IMR-90 (cell line): ENCODE measurements at regions not wholly inside any gene's neighbourhood (a gene's known extent, or its start where the extent isn't known, plus 50 kb on each side); places are given as distances from the start of the nearest gene placed in this dataset.

Experiments used
- ATAC-seq: fragments of 200-7000 bp; cut with Tn5 transposase; 2 replicates; pipeline ENCODE4 v1.9.1; 2020; ENCODE audit warnings: low read depth, mild to moderate bottlenecking, moderate library complexity
- BruUV-seq: library from RNA; stranded (reverse); fragments of 400-500 nt; replicated peaks from 2 replicates; lab custom pipeline; 2021; lab: Mats Ljungman, UMichigan
- CTCF ChIA-PET: fragments of 300-600 bp; formaldehyde crosslinking; extraction: SDS; loops from one replicate; lab custom pipeline; 2021; ENCODE audit warnings: antibody characterized with exemption; lab: Yijun Ruan, JAX
- POLR2A ChIA-PET: fragments of 300-600 bp; sonication (Branson Sonifier 250); formaldehyde crosslinking; loops from one replicate; lab custom pipeline; 2022; ENCODE audit warnings: antibody characterized with exemption; ENCODE audit not compliant: unreplicated experiment; lab: Charles Lee
- DNase-seq: peaks from one replicate; pipeline ENCODE4 v3.0.0; 2013
- H2AFZ ChIP-seq: replicated peaks from 2 replicates; pipeline ENCODE3; 2013; ENCODE audit warnings: low read length, mild to moderate bottlenecking; ENCODE audit not compliant: poor library complexity
- H2AK5ac ChIP-seq: 2 replicates; pipeline ENCODE4 v1.6.1; 2013; ENCODE audit warnings: low read depth, low read length, inconsistent platforms
- H2AK9ac ChIP-seq: replicated peaks from 2 replicates; pipeline ENCODE3; 2013; ENCODE audit warnings: mild to moderate bottlenecking, low read depth, low read length, moderate library complexity; ENCODE audit not compliant: poor library complexity
- H2BK120ac ChIP-seq: 2 replicates; pipeline ENCODE4 v1.6.1; 2013; ENCODE audit warnings: low read depth, low read length, inconsistent platforms
- H2BK15ac ChIP-seq: 3 replicates; pipeline ENCODE4 v1.6.1; 2013; ENCODE audit warnings: low read depth, low read length, inconsistent platforms
- H2BK20ac ChIP-seq: 2 replicates; pipeline ENCODE4 v1.6.1; 2013; ENCODE audit warnings: low read depth, mild to moderate bottlenecking, inconsistent platforms, low read length, moderate library complexity
- H2BK5ac ChIP-seq: 2 replicates; pipeline ENCODE4 v1.6.1; 2013; ENCODE audit warnings: mild to moderate bottlenecking, low read depth, low read length, inconsistent platforms; ENCODE audit not compliant: poor library complexity, severe bottlenecking
- H3K14ac ChIP-seq: replicated peaks from 2 replicates; pipeline ENCODE4 v1.6.1; 2013; ENCODE audit warnings: low read depth, low read length, inconsistent platforms
- H3K18ac ChIP-seq: 2 replicates; pipeline ENCODE4 v1.6.1; 2013; ENCODE audit warnings: low read depth, low read length, control low read depth
- H3K23ac ChIP-seq: 2 replicates; pipeline ENCODE4 v1.6.1; 2013; ENCODE audit warnings: low read depth, low read length, inconsistent platforms
- H3K27ac ChIP-seq: 2 replicates; pipeline ENCODE4 v1.5.1; 2013; ENCODE audit warnings: mild to moderate bottlenecking, control low read depth, low read length; ENCODE audit not compliant: insufficient read depth
- H3K27me3 ChIP-seq: 2 replicates; pipeline ENCODE4 v1.6.1; 2013; ENCODE audit warnings: low read length; ENCODE audit not compliant: control insufficient read depth, insufficient read depth
- H3K36me3 ChIP-seq: 2 replicates; pipeline ENCODE4 v1.6.1; 2013; ENCODE audit warnings: low read length, mixed read lengths; ENCODE audit not compliant: control insufficient read depth, insufficient read depth
- H3K4ac ChIP-seq: 2 replicates; pipeline ENCODE4 v1.6.1; 2013; ENCODE audit warnings: low read depth, low read length, inconsistent platforms
- H3K4me1 ChIP-seq: 2 replicates; pipeline ENCODE4 v1.6.1; 2013; ENCODE audit warnings: low read length, mixed read lengths; ENCODE audit not compliant: control insufficient read depth, insufficient read depth
- H3K4me2 ChIP-seq: 2 replicates; pipeline ENCODE4 v1.6.1; 2013; ENCODE audit warnings: low read depth, mild to moderate bottlenecking, control low read depth, low read length, moderate library complexity
- H3K4me3 ChIP-seq: 2 replicates; pipeline ENCODE4 v1.5.1; 2013; ENCODE audit warnings: low read depth, mild to moderate bottlenecking, control low read depth, low read length, moderate library complexity; ENCODE audit not compliant: insufficient read depth
- H3K56ac ChIP-seq: 2 replicates; pipeline ENCODE4 v1.6.1; 2013; ENCODE audit warnings: low read length, inconsistent platforms; ENCODE audit not compliant: insufficient read depth; ENCODE audit errors: extremely low read depth
- H3K79me1 ChIP-seq, 2 experiments: 2 replicates each; pipeline ENCODE4 v1.6.1; 2013; ENCODE audit warnings: low read length in 2 of 2, inconsistent platforms in 1 of 2, low read depth in 1 of 2
- H3K9ac ChIP-seq: 2 replicates; pipeline ENCODE4 v1.6.1; 2013; ENCODE audit warnings: low read depth, low read length, control low read depth
- H3K9me1 ChIP-seq: 2 replicates; pipeline ENCODE4 v1.6.1; 2013; ENCODE audit warnings: low read length, inconsistent platforms; ENCODE audit not compliant: insufficient read depth
- H3K9me3 ChIP-seq: 2 replicates; pipeline ENCODE4 v1.6.1; 2013; ENCODE audit warnings: low read length; ENCODE audit not compliant: control insufficient read depth, insufficient read depth
- H4K20me1 ChIP-seq: 2 replicates; pipeline ENCODE4 v1.6.1; 2013; ENCODE audit warnings: low read length, inconsistent platforms; ENCODE audit not compliant: insufficient read depth
- H4K5ac ChIP-seq: 2 replicates; pipeline ENCODE4 v1.6.1; 2013; ENCODE audit warnings: mild to moderate bottlenecking, low read depth, low read length, control low read depth
- H4K8ac ChIP-seq, 2 experiments: 2 replicates each; pipeline ENCODE4 v1.6.1; 2013; ENCODE audit warnings: low read depth in 2 of 2, low read length in 2 of 2, control low read depth in 1 of 2, inconsistent platforms in 1 of 2
- H4K91ac ChIP-seq: 2 replicates; pipeline ENCODE4 v1.6.1; 2013; ENCODE audit warnings: low read depth, low read length, inconsistent platforms; ENCODE audit not compliant: insufficient read depth
- BHLHE40 ChIP-seq: fragments of 150-350 bp; IDR thresholded peaks from 2 replicates; pipeline ENCODE4 v1.6.1; 2016; ENCODE audit warnings: mild to moderate bottlenecking, low read depth, low read length
- CEBPB ChIP-seq: IDR thresholded peaks from 2 replicates; pipeline ENCODE4 v1.6.1; 2012; ENCODE audit warnings: low read depth, low read length, improper control_type of control experiment
- CHD1 ChIP-seq: IDR thresholded peaks from 2 replicates; pipeline ENCODE4 v1.6.1; 2012; ENCODE audit warnings: low read depth, low read length, improper control_type of control experiment
- CTCF ChIP-seq: conservative IDR thresholded peaks from 2 replicates; pipeline ENCODE4 v1.5.1; 2012; ENCODE audit warnings: mild to moderate bottlenecking, low read depth, low read length, improper control_type of control experiment
- ELK1 ChIP-seq: fragments of 150-350 bp; IDR thresholded peaks from 2 replicates; pipeline ENCODE4 v1.6.1; 2016; ENCODE audit warnings: low read depth, mild to moderate bottlenecking, low read length, moderate library complexity, borderline replicate concordance
- FOS ChIP-seq: fragments of 150-350 bp; IDR thresholded peaks from 2 replicates; pipeline ENCODE4 v1.6.1; 2016; ENCODE audit warnings: low read depth, low read length
- MAFK ChIP-seq: IDR thresholded peaks from 2 replicates; pipeline ENCODE4 v1.6.1; 2012; ENCODE audit warnings: low read depth, low read length, improper control_type of control experiment
- MAZ ChIP-seq: IDR thresholded peaks from 2 replicates; pipeline ENCODE4 v1.6.1; 2012; ENCODE audit warnings: low read depth, mild to moderate bottlenecking, low read length, improper control_type of control experiment, moderate library complexity, borderline replicate concordance
- MXI1 ChIP-seq: IDR thresholded peaks from 2 replicates; pipeline ENCODE4 v1.6.1; 2012; ENCODE audit warnings: low read depth, mild to moderate bottlenecking, low read length, moderate library complexity, borderline replicate concordance
- NFE2L2 ChIP-seq: fragments of 150-350 bp; IDR thresholded peaks from 2 replicates; pipeline ENCODE4 v1.6.1; 2016; ENCODE audit warnings: low read depth, mild to moderate bottlenecking, low read length
- POLR2A ChIP-seq: IDR thresholded peaks from 2 replicates; pipeline ENCODE4 v1.6.1; 2012; ENCODE audit warnings: mild to moderate bottlenecking, low read depth, low read length
- RAD21 ChIP-seq: IDR thresholded peaks from 2 replicates; pipeline ENCODE4 v1.6.1; 2012; ENCODE audit warnings: low read length, improper control_type of control experiment
- RCOR1 ChIP-seq: IDR thresholded peaks from 2 replicates; pipeline ENCODE4 v1.6.1; 2012; ENCODE audit warnings: mild to moderate bottlenecking, low read length, improper control_type of control experiment; ENCODE audit not compliant: insufficient replicate concordance
- RFX5 ChIP-seq: IDR thresholded peaks from 2 replicates; pipeline ENCODE4 v1.8.0; 2012; ENCODE audit warnings: low read depth, mild to moderate bottlenecking, low read length, moderate library complexity
- SMC3 ChIP-seq: fragments of 150-350 bp; IDR thresholded peaks from 2 replicates; pipeline ENCODE4 v1.6.1; 2016; ENCODE audit warnings: low read depth, mild to moderate bottlenecking, antibody characterized with exemption, low read length, moderate library complexity
- USF2 ChIP-seq: fragments of 150-350 bp; IDR thresholded peaks from 2 replicates; pipeline ENCODE4 v1.6.1; 2017; ENCODE audit warnings: mild to moderate bottlenecking, antibody characterized with exemption, low read length, low read depth
- WGBS, 2 experiments: methylation state at CpG; one replicate each; pipeline versions ENCODE4 v1.1.5 to v1.1.7; 2013; ENCODE audit warnings: missing lambda C conversion rate in 2 of 2; ENCODE audit not compliant: insufficient read length in 1 of 2; ENCODE audit errors: extremely low coverage in 2 of 2; 5-methylcytosine and 5-hydroxymethylcytosine counted together
- dilution Hi-C: fragments of 300-500 bp; cut with HindIII; formaldehyde crosslinking; loops from one replicate; pipeline ENCODE4 v1.14.3; 2018; ENCODE audit warnings: low sequenced_read_pairs; ENCODE audit not compliant: unreplicated experiment
- in situ Hi-C: fragments of 300-500 bp; cut with MboI; formaldehyde crosslinking; loops from 3 replicates; pipeline ENCODE4 v1.14.3; 2019; ENCODE audit warnings: low sequenced_read_pairs, inconsistent platforms, mixed read lengths
- intact Hi-C: fragments of 100-400 bp; cut with micrococcal nuclease; formaldehyde crosslinking; loops from 2 replicates; pipeline ENCODE4 v1.10.0; 2022

GRCh38 chr3:95939235-95939809, 875.1 kb upstream of the EPHA6 start:
- H2BK120ac ChIP-seq: no peak overlapping the region
- H2BK20ac ChIP-seq: no peak overlapping the region
- ATAC-seq (no peak), DNase-seq (no peak)
- no peak overlapping the region for H2AK5ac ChIP-seq
- H3K4me2 ChIP-seq: no peak overlapping the region
- H2AFZ ChIP-seq: no peak overlapping the region
- WGBS, 2 experiments: no CpG with 5 or more reads among the region's 4 CpGs
- no TSS peak for BruUV-seq
- in situ Hi-C loops: no loop called here
- CTCF ChIA-PET: no interaction called here
- no peak overlapping the region for H2BK15ac ChIP-seq
- no peaks in the 10 kb centered on the region for H3K36me3 ChIP-seq
- no peaks in the 10 kb centered on the region for H3K79me1 ChIP-seq
- H3K18ac ChIP-seq: no peak overlapping the region
- H3K23ac ChIP-seq: no peak overlapping the region
- H4K20me1 ChIP-seq: no peaks in the 10 kb centered on the region
- no peak overlapping the region for H4K5ac ChIP-seq
- no peak overlapping the region for H3K56ac ChIP-seq
- H3K27me3 ChIP-seq: no peaks in the 10 kb centered on the region
- dilution Hi-C loops: no loop called here
- intact Hi-C loops: no loop called here
- no peak overlapping the region for H3K27ac ChIP-seq
- no peak overlapping the region for H3K9ac ChIP-seq
- no peak overlapping the region for H2BK5ac ChIP-seq
- H3K4me1 ChIP-seq: no peaks in the 10 kb centered on the region
- no peak overlapping the region for H3K14ac ChIP-seq
- TF ChIP-seq CHD1: no peak
- TF ChIP-seq SMC3: no peak
- no peak for TF ChIP-seq RFX5
- TF ChIP-seq RCOR1: no peak
- TF ChIP-seq MAFK: no peak
- TF ChIP-seq NFE2L2: no peak
- no peak for TF ChIP-seq FOS
- TF ChIP-seq ELK1: no peak
- no peak for TF ChIP-seq CTCF
- TF ChIP-seq MAZ: no peak
- no peak for TF ChIP-seq POLR2A
- no peak for TF ChIP-seq RAD21
- no peak for TF ChIP-seq BHLHE40
- TF ChIP-seq CEBPB: no peak
- no peak for TF ChIP-seq MXI1
- no peak for TF ChIP-seq USF2
- no peak overlapping the region for H4K8ac ChIP-seq
- no peaks in the 10 kb centered on the region for H3K9me1 ChIP-seq
- no peak overlapping the region for H3K4me3 ChIP-seq
- H2AK9ac ChIP-seq: no peak overlapping the region
- H4K91ac ChIP-seq: no peak overlapping the region
- no peak overlapping the region for H3K4ac ChIP-seq
- POLR2A ChIA-PET: no interaction called here
- H3K9me3 ChIP-seq: no peaks in the 10 kb centered on the region
